ENCODE measurements at regions not wholly inside any gene's neighbourhood (a gene's known extent, or its start where the extent isn't known, plus 50 kb on each side); places are given as distances from the start of the nearest gene placed in this dataset.

DNA sequence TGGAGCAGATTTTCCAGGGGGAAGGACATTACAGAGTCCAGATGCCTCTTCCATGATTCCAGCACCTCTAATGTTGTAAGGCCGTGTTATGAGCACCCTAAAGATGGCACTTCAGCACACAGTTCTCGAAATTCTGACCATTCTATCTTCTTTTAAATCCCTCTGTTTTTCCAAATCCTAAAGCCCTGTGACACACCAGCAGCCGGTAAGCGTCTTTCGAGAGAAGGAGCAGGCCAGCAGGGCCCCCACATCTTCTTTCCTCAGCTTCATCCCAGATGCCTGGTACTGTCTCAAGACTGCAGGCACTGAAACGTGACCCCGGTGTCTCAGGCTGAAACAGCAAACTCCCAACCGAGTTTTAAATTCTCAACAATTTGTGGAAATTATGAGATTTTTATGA, 211.6 kb upstream of the FOXQ1 start:
- 41% methylated on average over 8 of the region's 8 CpGs for WGBS (ENCODE audit: insufficient coverage, insufficient replicate concordance, low lambda C conversion rate, missing lambda C conversion rate)
- H4K20me1 ChIP-seq (ENCODE audit: control insufficient read depth, insufficient read depth) = no peaks in the 10 kb centered on the region
- no peak overlapping the region for H2AFZ ChIP-seq (ENCODE audit: control insufficient read depth, low read depth, low read length)
- in situ Hi-C loops (cut with MboI) (no loop called here), intact Hi-C loops (cut with micrococcal nuclease; ENCODE audit: unreplicated experiment) (no loop called here)
- no TSS peak for BruUV-seq (replicated peaks)
- RAD21 ChIA-PET (ENCODE audit: unreplicated experiment) = no interaction called here
- H3K4me2 ChIP-seq (ENCODE audit: control insufficient read depth, insufficient read depth) = no peak overlapping the region
- H3K79me2 ChIP-seq (ENCODE audit: control insufficient read depth, insufficient read depth, low read length) = no peaks in the 10 kb centered on the region
- H3K27me3 ChIP-seq (replicated peaks in 1 of 2; ENCODE audit: control insufficient read depth in 2 of 2, insufficient read depth in 2 of 2, low read length in 1 of 2) = peaks cover 2 to 7% of the 10 kb centered on the region in 2 experiments; a peak in 2 of 4 replicates
- SMC1A ChIA-PET (ENCODE audit: uncharacterized antibody, unreplicated experiment) = no interaction called here
- H3K27ac ChIP-seq (ENCODE audit: control insufficient read depth, insufficient read depth) = no peak overlapping the region
- H3K4me3 ChIP-seq = no peak overlapping the region
- FAIRE-seq (no peak), ATAC-seq (no peak), DNase-seq (ENCODE audit: low read depth, low spot score) (no peak)
- H3K9me3 ChIP-seq (replicated peaks; ENCODE audit: control insufficient read depth, insufficient read depth, low read length) = no peaks in the 10 kb centered on the region; the same call in 2 of the 3 replicates
- POLR2A ChIA-PET = no interaction called here
- TF ChIP-seq CHD2 (IDR thresholded peaks at IDR 0.05; ENCODE audit: borderline replicate concordance, low read depth, low read length) = no peak
- TF ChIP-seq NFYA (IDR thresholded peaks at IDR 0.05; ENCODE audit: borderline replicate concordance, low read depth, low read length) = no peak
- CTCF ChIA-PET = no interaction called here
- H3K36me3 ChIP-seq (ENCODE audit: control insufficient read depth in 2 of 2, insufficient read depth in 2 of 2, low read length in 1 of 2) = no peaks in the 10 kb centered on the region
- no peak overlapping the region for H3K9ac ChIP-seq (ENCODE audit: control insufficient read depth, insufficient read depth, low read length)
- no peaks in the 10 kb centered on the region for H3K4me1 ChIP-seq (ENCODE audit: control insufficient read depth, insufficient read depth, low read length)

GRCh38 chr6:1099264-1099663, 212.6 kb upstream of the FOXQ1 start:
- peaks cover 2 to 7% of the 10 kb centered on the region in 2 experiments; a peak in 2 of 4 replicates for H3K27me3 ChIP-seq (replicated peaks in 1 of 2; ENCODE audit: control insufficient read depth in 2 of 2, insufficient read depth in 2 of 2, low read length in 1 of 2)
- DNase-seq (ENCODE audit: low read depth, low spot score) (no peak), FAIRE-seq (no peak), ATAC-seq (no peak)
- H3K9me3 ChIP-seq (replicated peaks; ENCODE audit: control insufficient read depth, insufficient read depth, low read length) = no peaks in the 10 kb centered on the region; the same call in 2 of the 3 replicates
- ChIA-PET POLR2A (no interaction called here), CTCF (no interaction called here), RAD21 (ENCODE audit: unreplicated experiment) (no interaction called here), SMC1A (ENCODE audit: uncharacterized antibody, unreplicated experiment) (no interaction called here)
- H3K4me2 ChIP-seq (ENCODE audit: control insufficient read depth, insufficient read depth) = no peak overlapping the region
- H3K9ac ChIP-seq (ENCODE audit: control insufficient read depth, insufficient read depth, low read length) = no peak overlapping the region
- H3K79me2 ChIP-seq (ENCODE audit: control insufficient read depth, insufficient read depth, low read length) = no peaks in the 10 kb centered on the region
- in situ Hi-C loops (cut with MboI) (no loop called here), intact Hi-C loops (cut with micrococcal nuclease; ENCODE audit: unreplicated experiment) (no loop called here)
- no peak overlapping the region for H3K27ac ChIP-seq (ENCODE audit: control insufficient read depth, insufficient read depth)
- BruUV-seq (replicated peaks) = no TSS peak
- no peaks in the 10 kb centered on the region for H4K20me1 ChIP-seq (ENCODE audit: control insufficient read depth, insufficient read depth)
- no peaks in the 10 kb centered on the region for H3K4me1 ChIP-seq (ENCODE audit: control insufficient read depth, insufficient read depth, low read length)
- 64% methylated on average over 9 of the region's 9 CpGs for WGBS (ENCODE audit: insufficient coverage, insufficient replicate concordance, low lambda C conversion rate, missing lambda C conversion rate)
- no peak overlapping the region for H2AFZ ChIP-seq (ENCODE audit: control insufficient read depth, low read depth, low read length)
- no peaks in the 10 kb centered on the region for H3K36me3 ChIP-seq (ENCODE audit: control insufficient read depth in 2 of 2, insufficient read depth in 2 of 2, low read length in 1 of 2)
- H3K4me3 ChIP-seq = no peak overlapping the region
- TF ChIP-seq POLR2AphosphoS2 (IDR thresholded peaks at IDR 0.05; ENCODE audit: low read depth, low read length) (no peak), ZSCAN29 (IDR thresholded peaks at IDR 0.05) (no peak), ZZZ3 (IDR thresholded peaks at IDR 0.05; ENCODE audit: control insufficient read depth, insufficient read length, low read depth) (no peak), RFX5 (IDR thresholded peaks at IDR 0.05; ENCODE audit: low read depth, low read length) (no peak), STAT3 (IDR thresholded peaks at IDR 0.05; ENCODE audit: low read depth, low read length) (no peak), SPI1 (IDR thresholded peaks at IDR 0.05; ENCODE audit: borderline replicate concordance, insufficient read depth, low read depth, low read length) (no peak), POU2F2 (IDR thresholded peaks at IDR 0.05; ENCODE audit: borderline replicate concordance, low read depth, low read length) (no peak), ZNF687 (IDR thresholded peaks at IDR 0.05) (no peak), IRF4 (IDR thresholded peaks at IDR 0.05; ENCODE audit: low read depth, low read length) (no peak)
- TF ChIP-seq, protein P1, sequence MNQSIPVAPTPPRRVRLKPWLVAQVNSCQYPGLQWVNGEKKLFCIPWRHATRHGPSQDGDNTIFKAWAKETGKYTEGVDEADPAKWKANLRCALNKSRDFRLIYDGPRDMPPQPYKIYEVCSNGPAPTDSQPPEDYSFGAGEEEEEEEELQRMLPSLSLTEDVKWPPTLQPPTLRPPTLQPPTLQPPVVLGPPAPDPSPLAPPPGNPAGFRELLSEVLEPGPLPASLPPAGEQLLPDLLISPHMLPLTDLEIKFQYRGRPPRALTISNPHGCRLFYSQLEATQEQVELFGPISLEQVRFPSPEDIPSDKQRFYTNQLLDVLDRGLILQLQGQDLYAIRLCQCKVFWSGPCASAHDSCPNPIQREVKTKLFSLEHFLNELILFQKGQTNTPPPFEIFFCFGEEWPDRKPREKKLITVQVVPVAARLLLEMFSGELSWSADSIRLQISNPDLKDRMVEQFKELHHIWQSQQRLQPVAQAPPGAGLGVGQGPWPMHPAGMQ (IDR thresholded peaks at IDR 0.05; ENCODE audit: borderline replicate concordance) = no peak
- TF ChIP-seq, protein P2, sequence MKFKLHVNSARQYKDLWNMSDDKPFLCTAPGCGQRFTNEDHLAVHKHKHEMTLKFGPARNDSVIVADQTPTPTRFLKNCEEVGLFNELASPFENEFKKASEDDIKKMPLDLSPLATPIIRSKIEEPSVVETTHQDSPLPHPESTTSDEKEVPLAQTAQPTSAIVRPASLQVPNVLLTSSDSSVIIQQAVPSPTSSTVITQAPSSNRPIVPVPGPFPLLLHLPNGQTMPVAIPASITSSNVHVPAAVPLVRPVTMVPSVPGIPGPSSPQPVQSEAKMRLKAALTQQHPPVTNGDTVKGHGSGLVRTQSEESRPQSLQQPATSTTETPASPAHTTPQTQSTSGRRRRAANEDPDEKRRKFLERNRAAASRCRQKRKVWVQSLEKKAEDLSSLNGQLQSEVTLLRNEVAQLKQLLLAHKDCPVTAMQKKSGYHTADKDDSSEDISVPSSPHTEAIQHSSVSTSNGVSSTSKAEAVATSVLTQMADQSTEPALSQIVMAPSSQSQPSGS (IDR thresholded peaks at IDR 0.05; ENCODE audit: low read length) = no peak

Measured in GM12878 (cell line).